K562 (cell line): ENCODE measurements at regions not wholly inside any gene's neighbourhood (a gene's known extent, or its start where the extent isn't known, plus 50 kb on each side); places are given as distances from the start of the nearest gene placed in this dataset.
"Not testable (repeated sequence)": the region's sequence is repeated elsewhere in the genome, so short reads cannot be mapped to it uniquely, and the experiment has no call there.

Source experiments
- ATAC-seq: fragments of 200-7000 bp; cut with Tn5 transposase; 3 replicates; pipeline ENCODE4 v1.9.1; 2020; ENCODE audit warnings: moderate library complexity
- BruUV-seq: library from RNA; stranded (reverse); fragments of 400-500 nt; replicated peaks from 2 replicates; lab custom pipeline; 2021; lab: Mats Ljungman, UMichigan
- CTCF ChIA-PET: fragments of 300-600 bp; formaldehyde crosslinking; extraction: SDS; loops from one replicate; lab custom pipeline; 2021; ENCODE audit warnings: low intra/inter-chr PET ratio; lab: Yijun Ruan, JAX
- POLR2A ChIA-PET: fragments of 300-600, 350-650 bp; sonication (Branson Sonifier 250); formaldehyde crosslinking; extraction: SDS; loops from one replicate; lab custom pipeline; 2021; ENCODE audit warnings: antibody characterized with exemption, inconsistent platforms; lab: Yijun Ruan, JAX
- DNase-seq, 4 experiments: peaks; one replicate each; pipeline versions ENCODE4 v3.0.0 to v3.0.0-alpha.2; 2011 to 2018; ENCODE audit warnings: low spot score in 3 of 4, mixed read lengths in 3 of 4; ENCODE audit errors: extremely low read depth in 1 of 4
- FAIRE-seq: peaks from 2 replicates; lab custom pipeline; 2011; peaks lifted over from hg19 to GRCh38; lab: Jason Lieb, UNC
- H2AFZ ChIP-seq: 2 replicates; pipeline ENCODE4 v1.6.0; 2011; ENCODE audit warnings: low read depth, low read length, control low read depth, inconsistent platforms
- H3K27ac ChIP-seq: fragments of 200-600 bp; 3 replicates; pipeline ENCODE4 v1.8.0; 2011; ENCODE audit warnings: low read depth, mild to moderate bottlenecking, control low read depth, inconsistent platforms, low read length, moderate library complexity, mixed read lengths; ENCODE audit errors: extremely low read depth
- H3K27me3 ChIP-seq, 2 experiments: fragments of 300-600 bp in 1 of 2; 2 replicates in 1 of 2; 3 replicates in 1 of 2; pipeline versions ENCODE4 v1.6.0 to v1.8.0; 2011; ENCODE audit warnings: inconsistent platforms in 2 of 2, low read length in 2 of 2, mild to moderate bottlenecking in 1 of 2, mixed read lengths in 1 of 2, moderate library complexity in 1 of 2; ENCODE audit not compliant: control insufficient read depth in 2 of 2, insufficient read depth in 2 of 2
- H3K36me3 ChIP-seq: fragments of 300-600 bp; 3 replicates; pipeline ENCODE4 v1.8.0; 2011; ENCODE audit warnings: mild to moderate bottlenecking, low read length, inconsistent platforms; ENCODE audit not compliant: control insufficient read depth, insufficient read depth
- H3K4me1 ChIP-seq, 2 experiments: fragments of 200-600 bp in 1 of 2; replicated peaks in 1 of 2; 2 replicates in 1 of 2; 3 replicates in 1 of 2; pipeline versions ENCODE4 v1.5.1 to v1.8.0; 2011; ENCODE audit warnings: inconsistent platforms in 2 of 2, low read length in 2 of 2, mild to moderate bottlenecking in 1 of 2, mixed read lengths in 1 of 2, moderate library complexity in 1 of 2; ENCODE audit not compliant: control insufficient read depth in 2 of 2, insufficient read depth in 2 of 2
- H3K4me2 ChIP-seq: 2 replicates; pipeline ENCODE4 v1.6.1; 2011; ENCODE audit warnings: low read length, control low read depth, inconsistent platforms, mixed read lengths; ENCODE audit not compliant: insufficient read depth
- H3K4me3 ChIP-seq: fragments of 200-600 bp; sonication (generic), shearing (Covaris generic); 2 replicates; pipeline ENCODE4 v1.5.1; 2016; ENCODE audit warnings: control low read depth, inconsistent platforms
- H3K79me2 ChIP-seq: fragments of 200-600 bp; 3 replicates; pipeline ENCODE4 v1.8.0; 2011; ENCODE audit warnings: low read length, inconsistent platforms; ENCODE audit not compliant: control insufficient read depth, insufficient read depth
- H3K9ac ChIP-seq, 2 experiments: 2 replicates each; pipeline versions ENCODE4 v1.6.0 to v1.6.1; 2011; ENCODE audit warnings: low read depth in 2 of 2, low read length in 2 of 2, control low read depth in 1 of 2, inconsistent platforms in 1 of 2, mild to moderate bottlenecking in 1 of 2, mixed read lengths in 1 of 2; ENCODE audit not compliant: insufficient read depth in 1 of 2
- H3K9me1 ChIP-seq: one replicate; pipeline ENCODE4 v1.6.0; 2011; ENCODE audit warnings: inconsistent platforms, mild to moderate bottlenecking, low read length, moderate library complexity; ENCODE audit not compliant: control insufficient read depth, insufficient read depth
- H3K9me3 ChIP-seq: replicated peaks from 2 replicates; pipeline ENCODE4 v1.5.1; 2011; ENCODE audit warnings: low read depth, low read length, inconsistent platforms; ENCODE audit not compliant: control insufficient read depth, insufficient read depth
- H4K20me1 ChIP-seq: replicated peaks from 2 replicates; pipeline ENCODE4 v1.6.1; 2011; ENCODE audit warnings: low read length, inconsistent platforms, mixed read lengths; ENCODE audit not compliant: control insufficient read depth, insufficient read depth
- DMBX1 ChIP-seq: fragments of 250-450 bp; sonication (Bioruptor Pico); IDR thresholded peaks from 2 replicates; pipeline ENCODE4 v1.8.0; 2022; ENCODE audit warnings: inconsistent platforms, mild to moderate bottlenecking, moderate library complexity, borderline replicate concordance
- FUS ChIP-seq: fragments of 200-400 bp; formaldehyde crosslinking; optimal IDR thresholded peaks from 2 replicates; pipeline ENCODE3; 2017; ENCODE audit warnings: low read depth, low read length
- NCOA4 ChIP-seq: fragments of 450-650 bp; IDR thresholded peaks from 2 replicates; pipeline ENCODE4 v1.6.1; 2018; ENCODE audit warnings: mild to moderate bottlenecking; ENCODE audit not compliant: partially characterized antibody
- NCOR1 ChIP-seq: fragments of 450-650 bp; IDR thresholded peaks from 2 replicates; pipeline ENCODE4 v1.6.1; 2016; ENCODE audit warnings: mild to moderate bottlenecking, moderate library complexity
- NR2C1 ChIP-seq, 2 experiments: fragments of 450-650 bp; IDR thresholded peaks; 2 replicates each; pipeline ENCODE4 v1.6.1; 2017; ENCODE audit warnings: mild to moderate bottlenecking in 2 of 2, antibody characterized with exemption in 1 of 2, inconsistent platforms in 1 of 2, missing compliant biosample characterization in 1 of 2, missing genetic modification characterization in 1 of 2
- RBM17 ChIP-seq: fragments of 200-400 bp; formaldehyde crosslinking; IDR thresholded peaks from 2 replicates; pipeline ENCODE4 v1.6.1; 2017; ENCODE audit warnings: low read depth, mild to moderate bottlenecking, low read length, borderline replicate concordance
- SAP30 ChIP-seq: fragments of 200-600 bp; sonication (generic); IDR thresholded peaks from 2 replicates; pipeline ENCODE4 v1.6.1; 2012; ENCODE audit warnings: borderline replicate concordance, low read depth, mild to moderate bottlenecking, moderate library complexity, low read length, control low read depth, inconsistent platforms; ENCODE audit not compliant: insufficient read depth, poor library complexity, severe bottlenecking
- TCF7 ChIP-seq: sonication (generic); IDR thresholded peaks from 2 replicates; pipeline ENCODE4 v1.6.1; 2016; ENCODE audit warnings: antibody characterized with exemption, borderline replicate concordance
- ZNF274 ChIP-seq: IDR thresholded peaks from 2 replicates; pipeline ENCODE4 v1.6.1; 2011; ENCODE audit warnings: low read depth, mild to moderate bottlenecking, low read length, moderate library complexity, borderline replicate concordance
- WGBS: fragments of 100-300 bp; shearing (Covaris generic); methylation state at CpG from one replicate; pipeline ENCODE4 v1.1.6; 2016; ENCODE audit warnings: low coverage, mixed read lengths; ENCODE audit not compliant: insufficient coverage; ENCODE audit errors: missing lambda C conversion rate; 5-methylcytosine and 5-hydroxymethylcytosine counted together
- in situ Hi-C: fragments of 300-500 bp; cut with MboI; formaldehyde crosslinking; loops from 4 replicates; pipeline ENCODE4 v1.15.0; 2018; ENCODE audit warnings: inconsistent platforms, mixed read lengths
- intact Hi-C: fragments of 100-400 bp; cut with micrococcal nuclease; formaldehyde crosslinking; loops from 2 replicates; pipeline ENCODE4 v1.14.2; 2022
- TF ChIP-seq, protein P1 (sequence below): fragments of 250-450 bp; sonication (Bioruptor Pico); IDR thresholded peaks from 2 replicates; pipeline ENCODE4 v1.4.0; 2020

DNA sequence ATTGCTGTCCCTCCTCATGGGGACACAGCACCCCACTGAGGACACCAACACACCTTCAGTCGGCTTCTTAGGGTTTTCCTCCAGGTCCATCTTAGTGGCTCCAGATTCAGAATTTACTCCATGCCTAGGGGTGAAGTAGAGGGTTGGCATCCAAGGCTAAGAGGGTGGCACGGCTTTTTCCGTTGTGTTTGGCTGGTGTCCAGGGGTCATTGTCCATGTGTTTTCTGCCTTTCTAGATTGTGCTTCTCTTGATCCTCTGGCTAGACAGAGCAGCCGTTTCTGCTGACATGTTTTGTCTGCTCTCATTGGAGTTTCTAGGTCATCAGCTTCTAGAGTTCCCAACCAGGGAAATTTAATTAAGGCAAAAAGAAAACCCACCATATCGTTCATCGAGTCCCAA is 291.6 kb upstream of the CELF2 start:
- H3K27ac ChIP-seq: no peak overlapping the region
- TF ChIP-seq NR2C1 (IDR thresholded peaks at IDR 0.05) (no peak), NR2C1 (tag; IDR thresholded peaks at IDR 0.05) (no peak), NCOA4 (no peak), RBM17 (no peak), DMBX1 (CRISPR knock-in tag) (no peak), TCF7 (no peak), SAP30 (no peak), FUS (no peak), NCOR1 (no peak), ZNF274 (no peak)
- TF ChIP-seq, protein P1, sequence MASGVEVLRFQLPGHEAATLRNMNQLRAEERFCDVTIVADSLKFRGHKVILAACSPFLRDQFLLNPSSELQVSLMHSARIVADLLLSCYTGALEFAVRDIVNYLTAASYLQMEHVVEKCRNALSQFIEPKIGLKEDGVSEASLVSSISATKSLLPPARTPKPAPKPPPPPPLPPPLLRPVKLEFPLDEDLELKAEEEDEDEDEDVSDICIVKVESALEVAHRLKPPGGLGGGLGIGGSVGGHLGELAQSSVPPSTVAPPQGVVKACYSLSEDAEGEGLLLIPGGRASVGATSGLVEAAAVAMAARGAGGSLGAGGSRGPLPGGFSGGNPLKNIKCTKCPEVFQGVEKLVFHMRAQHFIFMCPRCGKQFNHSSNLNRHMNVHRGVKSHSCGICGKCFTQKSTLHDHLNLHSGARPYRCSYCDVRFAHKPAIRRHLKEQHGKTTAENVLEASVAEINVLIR (CRISPR knock-in tag): no peak
- no TSS peak for BruUV-seq
- no peaks in the 10 kb centered on the region for H4K20me1 ChIP-seq
- H3K4me3 ChIP-seq: no peak overlapping the region
- H3K4me1 ChIP-seq: no peaks in the 10 kb centered on the region
- H3K79me2 ChIP-seq: no peaks in the 10 kb centered on the region
- no peak for FAIRE-seq
- H2AFZ ChIP-seq: no peak overlapping the region
- CTCF ChIA-PET: no interaction called here
- no peaks in the 10 kb centered on the region for H3K9me3 ChIP-seq
- no peaks in the 10 kb centered on the region for H3K9me1 ChIP-seq
- H3K4me2 ChIP-seq: no peak overlapping the region
- in situ Hi-C loops: no loop called here
- intact Hi-C loops: no loop called here
- H3K27me3 ChIP-seq: no peaks in the 10 kb centered on the region
- no peak for ATAC-seq
- WGBS: 0% methylated on average over 6 of the region's 6 CpGs
- no peak overlapping the region for H3K9ac ChIP-seq
- no peak for DNase-seq
- no peaks in the 10 kb centered on the region for H3K36me3 ChIP-seq
- POLR2A ChIA-PET: no interaction called here

DNA sequence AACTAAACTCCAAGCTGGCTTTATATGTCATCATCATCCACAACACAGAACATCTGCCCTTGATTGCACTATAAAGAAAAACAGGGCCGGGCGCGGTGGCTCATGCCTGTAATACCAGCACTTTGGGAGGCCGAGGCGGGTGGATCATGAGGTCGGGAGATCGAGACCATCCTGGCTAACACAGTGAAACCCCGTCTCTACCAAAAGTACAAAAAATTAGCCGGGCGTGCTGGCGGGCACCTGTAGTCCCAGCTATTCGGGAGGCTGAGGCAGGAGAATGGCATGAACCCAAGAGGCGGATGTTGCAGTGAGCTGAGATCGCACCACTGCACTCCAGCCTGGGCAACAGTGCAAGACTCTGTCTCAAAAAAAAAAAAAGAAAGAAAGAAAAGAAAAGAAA is 290.3 kb upstream of the CELF2 start:
- H3K9me1 ChIP-seq, H3K79me2 ChIP-seq, H3K4me3 ChIP-seq, DNase-seq, H3K9me3 ChIP-seq, H4K20me1 ChIP-seq, ATAC-seq, H3K27me3 ChIP-seq, H3K27ac ChIP-seq, POLR2A ChIA-PET, H2AFZ ChIP-seq, H3K4me2 ChIP-seq, BruUV-seq, FAIRE-seq, H3K9ac ChIP-seq, intact Hi-C loops, in situ Hi-C loops, H3K36me3 ChIP-seq, H3K4me1 ChIP-seq, CTCF ChIA-PET: not testable (repeated sequence)
- WGBS: 1% methylated on average over 13 of the region's 14 CpGs
